Esophagus muscularis mucosa (tissue), 4 donors: ENCODE measurements at regions not wholly inside any gene's neighbourhood (a gene's known extent, or its start where the extent isn't known, plus 50 kb on each side); places are given as distances from the start of the nearest gene placed in this dataset.

Experiments used
- DNase-seq: peaks from one replicate; pipeline ENCODE4 v3.0.0-alpha.2; 2017; ENCODE audit errors: extremely low spot score
- H3K27ac ChIP-seq, 4 donors: fragments of 200-600 bp; sonication (generic); replicated peaks in 1 of 4; 1 replicate in 3 of 4; 2 replicates in 1 of 4; pipeline ENCODE4 v1.5.1; 2016 to 2019; ENCODE audit warnings: mild to moderate bottlenecking in 1 of 4
- H3K27me3 ChIP-seq, 4 donors: fragments of 200-600 bp; sonication (generic); one replicate each; pipeline versions ENCODE4 v1.5.1 to v1.6.0; 2016 to 2019
- H3K36me3 ChIP-seq, 4 donors: fragments of 200-600 bp; sonication (generic); one replicate each; pipeline ENCODE4 v1.5.1; 2016 to 2019
- H3K4me1 ChIP-seq, 4 donors: fragments of 200-600 bp; sonication (generic); one replicate each; pipeline ENCODE4 v1.5.1; 2016 to 2019
- H3K4me3 ChIP-seq, 4 donors: fragments of 200-600 bp; sonication (generic); 1 replicate in 2 of 4; 2 replicates in 2 of 4; pipeline ENCODE4 v1.5.1; 2016 to 2019; ENCODE audit warnings: mild to moderate bottlenecking in 4 of 4, moderate library complexity in 1 of 4
- H3K9me3 ChIP-seq, 4 donors: fragments of 200-600 bp; sonication (generic); 1 replicate in 3 of 4; 2 replicates in 1 of 4; pipeline ENCODE4 v1.5.1; 2016 to 2019
- CTCF ChIP-seq, 3 experiments: fragments of 200-600 bp in 2 of 3; fragments of 450-650 bp in 1 of 3; sonication (generic) in 2 of 3; IDR thresholded peaks; one replicate each; pipeline ENCODE4 v1.5.1; 2017 to 2019; ENCODE audit warnings: antibody characterized with exemption in 3 of 3, mild to moderate bottlenecking in 2 of 3, moderate library complexity in 1 of 3
- EP300 ChIP-seq: sonication (generic); formaldehyde crosslinking; IDR thresholded peaks from one replicate; pipeline ENCODE4 v1.6.1; 2017; ENCODE audit warnings: antibody characterized with exemption
- POLR2A ChIP-seq: fragments of 450-650 bp; IDR thresholded peaks from one replicate; pipeline ENCODE4 v1.6.1; 2017; ENCODE audit warnings: antibody characterized with exemption, moderate library complexity, mild to moderate bottlenecking, low read depth
- POLR2AphosphoS5 ChIP-seq, 2 donors: sonication (generic); formaldehyde crosslinking; IDR thresholded peaks; one replicate each; pipeline ENCODE4 v1.6.1; 2017; ENCODE audit warnings: antibody characterized with exemption in 2 of 2
- WGBS: methylation state at CpG from one replicate; pipeline ENCODE4 v1.1.5; 2018; 5-methylcytosine and 5-hydroxymethylcytosine counted together
- intact Hi-C: fragments of 100-400 bp; cut with DNase I; formaldehyde crosslinking; loops from one replicate; pipeline ENCODE4 v1.15.1; 2023

- H3K27me3 ChIP-seq = no peaks in the 10 kb centered on the region
- H3K27ac ChIP-seq = no peak overlapping the region
- 44% methylated on average over 4 of the region's 4 CpGs for WGBS
- H3K9me3 ChIP-seq = no peaks in the 10 kb centered on the region
- no peaks in the 10 kb centered on the region for H3K36me3 ChIP-seq
- intact Hi-C loops = no loop called here
- peak in 1 of 2 donors; percentile 34 for TF ChIP-seq POLR2AphosphoS5 (IDR thresholded peaks at IDR 0.05)
- no peak for TF ChIP-seq POLR2A
- DNase-seq = no peak
- H3K4me3 ChIP-seq = no peak overlapping the region
- peaks cover 10 to 20% (median 14%) of the 10 kb centered on the region in 4 donors for H3K4me1 ChIP-seq
These were observed 311.2 kb downstream of the OSR1 start for GRCh38 chr2:19046986-19047780.

DNA sequence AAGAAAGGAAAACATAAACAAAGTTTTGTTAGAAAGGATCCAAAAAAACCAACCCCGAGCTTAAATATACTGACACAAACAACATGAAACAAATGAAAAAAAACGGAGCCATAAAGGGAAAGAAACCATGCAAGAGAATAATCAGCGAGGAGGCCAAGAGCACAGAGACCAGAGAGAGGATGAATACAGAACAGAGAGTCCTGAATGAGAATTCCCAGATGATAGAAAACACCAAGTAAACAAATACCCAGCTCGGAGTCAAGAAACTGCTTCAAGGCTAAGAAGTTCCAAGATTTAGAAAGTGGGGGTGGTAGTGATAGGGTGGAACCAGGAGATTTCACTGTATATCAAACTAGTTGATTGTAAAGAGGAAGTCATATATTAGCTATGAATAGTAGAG, 313.3 kb downstream of the OSR1 start:
- Histone ChIP-seq H3K4me1 (peaks cover 10 to 20% (median 14%) of the 10 kb centered on the region in 4 donors), H3K36me3 (no peaks in the 10 kb centered on the region), H3K4me3 (no peak overlapping the region), H3K27ac (no peak overlapping the region), H3K9me3 (no peaks in the 10 kb centered on the region), H3K27me3 (no peaks in the 10 kb centered on the region)
- DNase-seq = no peak
- intact Hi-C loops = no loop called here
- WGBS = 86% methylated on average over 4 of the region's 4 CpGs
- TF ChIP-seq CTCF (IDR thresholded peaks at IDR 0.05) (no peak), POLR2AphosphoS5 (IDR thresholded peaks at IDR 0.05) (no peak), POLR2A (no peak), EP300 (no peak)

- intact Hi-C loops = no loop called here
- Histone ChIP-seq H3K9me3 (no peaks in the 10 kb centered on the region), H3K4me3 (no peak overlapping the region), H3K36me3 (no peaks in the 10 kb centered on the region), H3K27me3 (no peaks in the 10 kb centered on the region), H3K4me1 (peaks cover 10 to 17% (median 14%) of the 10 kb centered on the region in 4 donors), H3K27ac (no peak overlapping the region)
- WGBS = 94% methylated on average over 2 of the region's 2 CpGs
- DNase-seq = no peak
- no peak for TF ChIP-seq POLR2AphosphoS5 (IDR thresholded peaks at IDR 0.05)
- TF ChIP-seq CTCF (IDR thresholded peaks at IDR 0.05) = no peak
- TF ChIP-seq POLR2A = no peak
- no peak for TF ChIP-seq EP300
These were observed 314.5 kb downstream of the OSR1 start for GRCh38 chr2:19043893-19044292.

DNA sequence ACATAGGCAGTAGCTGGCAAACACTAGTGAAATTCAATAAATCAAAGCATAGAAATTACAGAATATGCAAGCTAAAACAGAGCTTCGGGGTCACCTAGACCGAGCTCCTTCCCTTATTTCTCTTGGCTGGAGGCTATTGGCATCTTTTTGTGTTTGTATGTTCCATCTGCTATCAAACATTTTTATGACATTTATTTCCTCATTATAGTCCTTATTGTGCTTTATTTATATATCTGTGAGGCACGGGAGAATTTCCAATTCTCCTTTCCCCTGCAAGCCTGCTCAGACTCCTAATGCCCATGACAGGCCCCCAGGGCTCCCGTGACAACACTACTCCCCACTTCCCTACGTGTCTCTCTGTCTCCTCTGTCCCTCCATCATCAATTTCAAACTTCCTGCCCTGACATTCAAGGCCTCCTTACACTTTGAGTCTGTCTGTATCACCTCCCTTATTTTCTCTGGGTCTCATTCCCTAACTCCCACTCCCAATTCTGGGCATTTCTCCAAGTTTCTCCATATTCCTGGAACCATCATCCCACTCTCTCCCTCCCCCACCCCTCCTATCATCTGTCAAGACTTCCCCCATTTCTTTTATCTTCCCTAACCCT, 316.9 kb downstream of the OSR1 start:
- no peak overlapping the region for H3K4me3 ChIP-seq
- no peaks in the 10 kb centered on the region for H3K27me3 ChIP-seq
- H3K27ac ChIP-seq = no peak overlapping the region
- WGBS = 59% methylated on average over 5 of the region's 5 CpGs
- peaks cover 1 to 4% (median 2%) of the 10 kb centered on the region in 4 donors for H3K4me1 ChIP-seq
- no peaks in the 10 kb centered on the region for H3K9me3 ChIP-seq
- TF ChIP-seq POLR2AphosphoS5 (IDR thresholded peaks at IDR 0.05) (no peak), POLR2A (no peak), CTCF (IDR thresholded peaks at IDR 0.05) (no peak)
- no peak for DNase-seq
- intact Hi-C loops = no loop called here
- H3K36me3 ChIP-seq = no peaks in the 10 kb centered on the region

DNA sequence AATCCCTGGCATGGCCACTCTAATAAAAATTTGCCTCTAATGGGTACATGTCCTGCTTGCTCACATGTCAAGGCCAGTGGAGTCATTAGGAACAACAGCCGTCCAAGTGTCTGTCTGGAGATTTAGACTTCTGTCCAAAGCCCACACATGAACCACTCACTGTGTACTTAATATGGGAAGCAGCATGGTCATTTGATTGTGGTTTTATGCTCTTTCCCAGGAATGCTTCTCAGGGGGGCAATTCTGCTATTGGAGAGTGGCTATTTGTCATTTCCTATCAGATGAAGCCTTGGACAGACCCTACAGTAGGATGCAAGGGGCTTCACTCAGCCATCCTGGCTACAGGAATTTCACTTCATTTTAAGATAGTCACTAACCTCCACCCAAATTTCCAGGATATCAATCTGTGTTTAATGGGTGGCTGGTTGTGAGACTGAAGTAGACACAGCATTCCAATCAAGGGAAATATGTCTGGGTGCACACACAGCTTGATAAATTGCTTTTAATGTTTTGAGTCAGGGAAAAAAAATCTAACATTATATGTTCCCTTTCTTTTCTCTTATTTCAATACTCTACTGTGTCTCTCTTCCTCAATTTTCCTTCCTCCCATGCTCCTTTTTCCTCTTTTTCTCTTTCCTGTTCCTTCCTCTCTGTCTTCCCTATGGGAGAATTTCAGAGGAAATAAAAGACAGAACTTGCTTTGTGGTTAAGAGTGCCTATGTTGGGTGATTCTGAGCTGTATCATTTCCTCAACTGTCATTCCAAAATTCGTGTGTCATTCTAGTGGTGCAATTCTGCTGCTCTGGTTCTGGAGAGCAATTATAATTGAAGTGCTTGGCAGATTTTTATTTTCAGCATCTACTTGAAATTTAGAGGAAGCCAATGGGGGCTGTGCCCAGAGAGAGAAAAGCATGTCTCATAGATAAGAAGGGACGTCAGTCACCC, 320.1 kb downstream of the OSR1 start:
- no peaks in the 10 kb centered on the region for H3K27me3 ChIP-seq
- no peaks in the 10 kb centered on the region for H3K36me3 ChIP-seq
- peaks cover 0 to 6% (median 0%) of the 10 kb centered on the region in 4 donors for H3K4me1 ChIP-seq
- H3K9me3 ChIP-seq = no peaks in the 10 kb centered on the region
- TF ChIP-seq POLR2A (no peak), POLR2AphosphoS5 (IDR thresholded peaks at IDR 0.05) (no peak), EP300 (no peak), CTCF (IDR thresholded peaks at IDR 0.05) (no peak)
- intact Hi-C loops = no loop called here
- H3K4me3 ChIP-seq = no peak overlapping the region
- DNase-seq = no peak
- WGBS = 73% methylated on average over 3 of the region's 3 CpGs
- H3K27ac ChIP-seq = no peak overlapping the region
